ENCODE measurements at regions not wholly inside any gene's neighbourhood (a gene's known extent, or its start where the extent isn't known, plus 50 kb on each side); places are given as distances from the start of the nearest gene placed in this dataset.

DNA sequence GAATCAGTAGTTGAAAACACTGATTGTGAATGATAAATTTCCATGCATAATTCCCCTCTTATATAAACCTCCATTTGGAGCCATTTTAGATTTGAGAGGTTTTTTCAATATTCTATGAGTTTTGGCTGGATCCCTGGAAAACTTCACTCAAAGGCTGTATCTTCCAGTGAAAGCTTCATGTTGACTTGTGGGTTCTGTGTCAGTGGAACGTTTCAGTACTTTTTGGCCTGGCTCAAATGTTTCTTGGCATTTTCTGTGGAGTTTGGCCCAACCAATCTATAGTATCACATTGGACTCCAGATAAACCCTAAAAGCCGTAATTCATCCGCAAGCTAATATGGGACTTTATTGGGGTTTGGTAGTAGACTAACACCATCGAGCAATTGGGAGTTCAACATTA lies 172.6 kb upstream of the PRPS1L1 start:
- no peak for TF ChIP-seq POLR2A (IDR thresholded peaks at IDR 0.05; ENCODE audit: extremely low read depth, insufficient read length)
- TF ChIP-seq, protein P1, sequence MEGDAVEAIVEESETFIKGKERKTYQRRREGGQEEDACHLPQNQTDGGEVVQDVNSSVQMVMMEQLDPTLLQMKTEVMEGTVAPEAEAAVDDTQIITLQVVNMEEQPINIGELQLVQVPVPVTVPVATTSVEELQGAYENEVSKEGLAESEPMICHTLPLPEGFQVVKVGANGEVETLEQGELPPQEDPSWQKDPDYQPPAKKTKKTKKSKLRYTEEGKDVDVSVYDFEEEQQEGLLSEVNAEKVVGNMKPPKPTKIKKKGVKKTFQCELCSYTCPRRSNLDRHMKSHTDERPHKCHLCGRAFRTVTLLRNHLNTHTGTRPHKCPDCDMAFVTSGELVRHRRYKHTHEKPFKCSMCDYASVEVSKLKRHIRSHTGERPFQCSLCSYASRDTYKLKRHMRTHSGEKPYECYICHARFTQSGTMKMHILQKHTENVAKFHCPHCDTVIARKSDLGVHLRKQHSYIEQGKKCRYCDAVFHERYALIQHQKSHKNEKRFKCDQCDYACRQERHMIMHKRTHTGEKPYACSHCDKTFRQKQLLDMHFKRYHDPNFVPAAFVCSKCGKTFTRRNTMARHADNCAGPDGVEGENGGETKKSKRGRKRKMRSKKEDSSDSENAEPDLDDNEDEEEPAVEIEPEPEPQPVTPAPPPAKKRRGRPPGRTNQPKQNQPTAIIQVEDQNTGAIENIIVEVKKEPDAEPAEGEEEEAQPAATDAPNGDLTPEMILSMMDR (IDR thresholded peaks at IDR 0.05; ENCODE audit: low read depth, low read length) = no peak
- TF ChIP-seq, protein P2, sequence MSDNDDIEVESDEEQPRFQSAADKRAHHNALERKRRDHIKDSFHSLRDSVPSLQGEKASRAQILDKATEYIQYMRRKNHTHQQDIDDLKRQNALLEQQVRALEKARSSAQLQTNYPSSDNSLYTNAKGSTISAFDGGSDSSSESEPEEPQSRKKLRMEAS (IDR thresholded peaks at IDR 0.05; ENCODE audit: low read depth, low read length) = no peak
- TF ChIP-seq MYC (IDR thresholded peaks at IDR 0.05; ENCODE audit: low read depth, low read length) = no peak

Data from NB4 (cell line).